Activated T-cell treated with anti-CD3 and anti-CD28 coated beads for 24 hours (primary cell): ENCODE measurements at regions not wholly inside any gene's neighbourhood (a gene's known extent, or its start where the extent isn't known, plus 50 kb on each side); places are given as distances from the start of the nearest gene placed in this dataset.
"Not testable (repeated sequence)": the region's sequence is repeated elsewhere in the genome, so short reads cannot be mapped to it uniquely, and the experiment has no call there.

Experiments
- DNase-seq: peaks from one replicate; pipeline ENCODE4 v3.0.0-alpha.2; 2020; ENCODE audit warnings: low read depth

GRCh38 chr6:140253096-140253495 is 878.6 kb upstream of the CITED2 start:
- DNase-seq: no peak

GRCh38 chr6:140252099-140252498 is 877.7 kb upstream of the CITED2 start:
- DNase-seq: no peak

GRCh38 chr6:140245296-140246040 is 871.0 kb upstream of the CITED2 start:
- no peak for DNase-seq

- no peak for DNase-seq
These were observed 862.8 kb upstream of the CITED2 start for GRCh38 chr6:140237251-140237650.

GRCh38 chr6:140236732-140237131 is 862.3 kb upstream of the CITED2 start:
- DNase-seq: no peak

- no peak for DNase-seq
These were observed 855.8 kb upstream of the CITED2 start for GRCh38 chr6:140230282-140230681.

GRCh38 chr6:140228491-140228890 is 854.0 kb upstream of the CITED2 start:
- no peak for DNase-seq

GRCh38 chr6:140226637-140227036 is 852.2 kb upstream of the CITED2 start:
- no peak for DNase-seq

GRCh38 chr6:140225701-140226436 is 851.4 kb upstream of the CITED2 start:
- no peak for DNase-seq

- no peak for DNase-seq
These were observed 842.8 kb upstream of the CITED2 start for GRCh38 chr6:140217283-140217682.

GRCh38 chr6:140209775-140210174 is 835.3 kb upstream of the CITED2 start:
- no peak for DNase-seq

GRCh38 chr6:140208286-140208685 is 833.8 kb upstream of the CITED2 start:
- DNase-seq: no peak

GRCh38 chr6:140205795-140206593 is 831.5 kb upstream of the CITED2 start:
- DNase-seq: no peak

- DNase-seq: no peak
These were observed 829.7 kb upstream of the CITED2 start for GRCh38 chr6:140204154-140204553.

GRCh38 chr6:140203661-140204147 is 829.3 kb upstream of the CITED2 start:
- DNase-seq: no peak

GRCh38 chr6:140202964-140203515 is 828.6 kb upstream of the CITED2 start:
- DNase-seq: no peak

GRCh38 chr6:140201787-140202458 is 827.5 kb upstream of the CITED2 start:
- no peak for DNase-seq

- DNase-seq: no peak
These were observed 818.8 kb upstream of the CITED2 start for GRCh38 chr6:140193269-140193668.

GRCh38 chr6:140192018-140192417 is 817.6 kb upstream of the CITED2 start:
- no peak for DNase-seq

- not testable (repeated sequence) for DNase-seq
These were observed 814.8 kb upstream of the CITED2 start for GRCh38 chr6:140189263-140189662.

- DNase-seq: no peak
These were observed 811.5 kb upstream of the CITED2 start for GRCh38 chr6:140185991-140186390.

GRCh38 chr6:140183881-140184280 is 809.4 kb upstream of the CITED2 start:
- no peak for DNase-seq
